K562 (cell line): ENCODE measurements at regions not wholly inside any gene's neighbourhood (a gene's known extent, or its start where the extent isn't known, plus 50 kb on each side); places are given as distances from the start of the nearest gene placed in this dataset.

Experiments used
- DDX20 ChIP-seq: fragments of 450-650 bp; IDR thresholded peaks from 2 replicates; pipeline ENCODE4 v1.6.1; 2016; ENCODE audit warnings: missing genetic modification characterization, low read depth, mild to moderate bottlenecking, missing compliant biosample characterization, moderate library complexity
- FUS ChIP-seq: fragments of 200-400 bp; formaldehyde crosslinking; optimal IDR thresholded peaks from 2 replicates; pipeline ENCODE3; 2017; ENCODE audit warnings: low read depth, low read length
- HDAC8 ChIP-seq: fragments of 450-650 bp; IDR thresholded peaks from 2 replicates; pipeline ENCODE4 v1.6.1; 2016; ENCODE audit warnings: mild to moderate bottlenecking, missing genetic modification characterization, moderate library complexity, missing compliant biosample characterization
- KLF10 ChIP-seq: fragments of 250-450 bp; sonication (Bioruptor Pico); IDR thresholded peaks from 2 replicates; pipeline ENCODE4 v1.6.1; 2021; ENCODE audit warnings: matching md5 sums
- MCM5 ChIP-seq: fragments of 450-650 bp; IDR thresholded peaks from 2 replicates; pipeline ENCODE4 v1.6.1; 2016; ENCODE audit warnings: low read depth
- RBBP5 ChIP-seq: fragments of 200-600 bp; sonication (generic); IDR thresholded peaks from 2 replicates; pipeline ENCODE4 v1.6.1; 2012; ENCODE audit warnings: borderline replicate concordance, mild to moderate bottlenecking, low read length, control low read depth, inconsistent platforms; ENCODE audit not compliant: insufficient read depth, poor library complexity, severe bottlenecking
- ZNF507 ChIP-seq: conservative IDR thresholded peaks from 2 replicates; pipeline ENCODE4 v1.6.1; 2017; ENCODE audit warnings: missing genetic modification characterization, missing compliant biosample characterization
- TF ChIP-seq, protein P1 (sequence below): fragments of 200-800 bp; sonication (Bioruptor generic); IDR thresholded peaks from 2 replicates; pipeline ENCODE4 v1.6.1; 2016; ENCODE audit warnings: missing genetic modification characterization, missing compliant biosample characterization
- TF ChIP-seq, protein P2 (sequence below): fragments of 250-450 bp; sonication (Bioruptor Pico); IDR thresholded peaks from 2 replicates; pipeline ENCODE4 v1.8.0; 2021; ENCODE audit warnings: moderate library complexity, mild to moderate bottlenecking, inconsistent platforms
- TF ChIP-seq, protein P3 (sequence below), 3 experiments: fragments of 200-800 bp in 1 of 3; fragments of 250-450 bp in 1 of 3; fragments of 450-650 bp in 1 of 3; sonication (Bioruptor Pico) in 1 of 3; sonication (Bioruptor generic) in 1 of 3; formaldehyde crosslinking in 1 of 3; IDR thresholded peaks; 2 replicates each; pipeline versions ENCODE4 v1.6.1 to v1.8.0; 2016 to 2022; ENCODE audit warnings: mild to moderate bottlenecking in 2 of 3, missing genetic modification characterization in 2 of 3, missing compliant biosample characterization in 1 of 3, moderate library complexity in 1 of 3
- TF ChIP-seq, protein P4 (sequence below): sonication (generic); formaldehyde crosslinking; IDR thresholded peaks from 2 replicates; pipeline ENCODE4 v1.8.0; 2023; ENCODE audit warnings: mild to moderate bottlenecking, missing genetic modification reagents

DNA sequence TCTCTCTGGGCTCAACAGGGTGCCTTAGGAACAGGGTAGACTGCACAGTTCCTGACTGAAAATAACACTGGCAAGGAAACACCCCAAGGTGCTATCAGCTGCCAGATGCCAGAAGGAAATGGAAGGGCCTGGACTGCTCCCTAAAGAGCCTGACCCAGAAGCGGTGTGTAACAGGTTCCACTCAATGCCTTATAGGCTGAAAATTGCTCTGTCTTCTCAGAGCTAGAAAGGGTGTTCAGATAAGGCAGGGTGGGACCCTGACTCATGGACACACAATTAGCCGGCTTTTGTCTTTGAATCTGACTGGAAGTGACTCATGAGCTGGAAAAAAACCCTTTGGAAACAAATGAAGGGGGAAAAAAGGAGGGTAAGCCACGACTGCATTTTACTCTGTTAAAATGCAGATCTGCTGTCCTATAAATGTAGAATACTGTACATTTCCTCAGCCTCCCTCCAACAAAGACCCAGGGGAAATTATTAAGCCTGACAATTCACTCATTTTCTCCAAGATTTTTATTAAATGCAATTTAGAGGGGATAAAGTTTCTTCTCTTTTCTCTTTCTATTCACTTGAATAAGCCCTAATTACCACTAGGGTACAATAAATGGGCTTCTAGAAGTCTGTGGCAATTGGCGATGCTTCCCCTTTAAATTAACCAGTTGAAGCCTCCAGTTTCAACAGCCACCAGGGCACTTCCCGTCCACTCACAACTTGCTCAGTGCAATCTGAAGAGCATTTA lies 160.2 kb upstream of the TBL1XR1 start (continued):
- TF ChIP-seq, protein P1, sequence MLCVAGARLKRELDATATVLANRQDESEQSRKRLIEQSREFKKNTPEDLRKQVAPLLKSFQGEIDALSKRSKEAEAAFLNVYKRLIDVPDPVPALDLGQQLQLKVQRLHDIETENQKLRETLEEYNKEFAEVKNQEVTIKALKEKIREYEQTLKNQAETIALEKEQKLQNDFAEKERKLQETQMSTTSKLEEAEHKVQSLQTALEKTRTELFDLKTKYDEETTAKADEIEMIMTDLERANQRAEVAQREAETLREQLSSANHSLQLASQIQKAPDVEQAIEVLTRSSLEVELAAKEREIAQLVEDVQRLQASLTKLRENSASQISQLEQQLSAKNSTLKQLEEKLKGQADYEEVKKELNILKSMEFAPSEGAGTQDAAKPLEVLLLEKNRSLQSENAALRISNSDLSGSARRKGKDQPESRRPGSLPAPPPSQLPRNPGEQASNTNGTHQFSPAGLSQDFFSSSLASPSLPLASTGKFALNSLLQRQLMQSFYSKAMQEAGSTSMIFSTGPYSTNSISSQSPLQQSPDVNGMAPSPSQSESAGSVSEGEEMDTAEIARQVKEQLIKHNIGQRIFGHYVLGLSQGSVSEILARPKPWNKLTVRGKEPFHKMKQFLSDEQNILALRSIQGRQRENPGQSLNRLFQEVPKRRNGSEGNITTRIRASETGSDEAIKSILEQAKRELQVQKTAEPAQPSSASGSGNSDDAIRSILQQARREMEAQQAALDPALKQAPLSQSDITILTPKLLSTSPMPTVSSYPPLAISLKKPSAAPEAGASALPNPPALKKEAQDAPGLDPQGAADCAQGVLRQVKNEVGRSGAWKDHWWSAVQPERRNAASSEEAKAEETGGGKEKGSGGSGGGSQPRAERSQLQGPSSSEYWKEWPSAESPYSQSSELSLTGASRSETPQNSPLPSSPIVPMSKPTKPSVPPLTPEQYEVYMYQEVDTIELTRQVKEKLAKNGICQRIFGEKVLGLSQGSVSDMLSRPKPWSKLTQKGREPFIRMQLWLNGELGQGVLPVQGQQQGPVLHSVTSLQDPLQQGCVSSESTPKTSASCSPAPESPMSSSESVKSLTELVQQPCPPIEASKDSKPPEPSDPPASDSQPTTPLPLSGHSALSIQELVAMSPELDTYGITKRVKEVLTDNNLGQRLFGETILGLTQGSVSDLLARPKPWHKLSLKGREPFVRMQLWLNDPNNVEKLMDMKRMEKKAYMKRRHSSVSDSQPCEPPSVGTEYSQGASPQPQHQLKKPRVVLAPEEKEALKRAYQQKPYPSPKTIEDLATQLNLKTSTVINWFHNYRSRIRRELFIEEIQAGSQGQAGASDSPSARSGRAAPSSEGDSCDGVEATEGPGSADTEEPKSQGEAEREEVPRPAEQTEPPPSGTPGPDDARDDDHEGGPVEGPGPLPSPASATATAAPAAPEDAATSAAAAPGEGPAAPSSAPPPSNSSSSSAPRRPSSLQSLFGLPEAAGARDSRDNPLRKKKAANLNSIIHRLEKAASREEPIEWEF, result no peak
- TF ChIP-seq, protein P2, sequence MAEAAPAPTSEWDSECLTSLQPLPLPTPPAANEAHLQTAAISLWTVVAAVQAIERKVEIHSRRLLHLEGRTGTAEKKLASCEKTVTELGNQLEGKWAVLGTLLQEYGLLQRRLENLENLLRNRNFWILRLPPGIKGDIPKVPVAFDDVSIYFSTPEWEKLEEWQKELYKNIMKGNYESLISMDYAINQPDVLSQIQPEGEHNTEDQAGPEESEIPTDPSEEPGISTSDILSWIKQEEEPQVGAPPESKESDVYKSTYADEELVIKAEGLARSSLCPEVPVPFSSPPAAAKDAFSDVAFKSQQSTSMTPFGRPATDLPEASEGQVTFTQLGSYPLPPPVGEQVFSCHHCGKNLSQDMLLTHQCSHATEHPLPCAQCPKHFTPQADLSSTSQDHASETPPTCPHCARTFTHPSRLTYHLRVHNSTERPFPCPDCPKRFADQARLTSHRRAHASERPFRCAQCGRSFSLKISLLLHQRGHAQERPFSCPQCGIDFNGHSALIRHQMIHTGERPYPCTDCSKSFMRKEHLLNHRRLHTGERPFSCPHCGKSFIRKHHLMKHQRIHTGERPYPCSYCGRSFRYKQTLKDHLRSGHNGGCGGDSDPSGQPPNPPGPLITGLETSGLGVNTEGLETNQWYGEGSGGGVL, result no peak
- TF ChIP-seq FUS, result no peak
- no peak for TF ChIP-seq ZNF507
- peak; percentile 27 for TF ChIP-seq RBBP5
- no peak for TF ChIP-seq DDX20 (tag)
- TF ChIP-seq, protein P3, sequence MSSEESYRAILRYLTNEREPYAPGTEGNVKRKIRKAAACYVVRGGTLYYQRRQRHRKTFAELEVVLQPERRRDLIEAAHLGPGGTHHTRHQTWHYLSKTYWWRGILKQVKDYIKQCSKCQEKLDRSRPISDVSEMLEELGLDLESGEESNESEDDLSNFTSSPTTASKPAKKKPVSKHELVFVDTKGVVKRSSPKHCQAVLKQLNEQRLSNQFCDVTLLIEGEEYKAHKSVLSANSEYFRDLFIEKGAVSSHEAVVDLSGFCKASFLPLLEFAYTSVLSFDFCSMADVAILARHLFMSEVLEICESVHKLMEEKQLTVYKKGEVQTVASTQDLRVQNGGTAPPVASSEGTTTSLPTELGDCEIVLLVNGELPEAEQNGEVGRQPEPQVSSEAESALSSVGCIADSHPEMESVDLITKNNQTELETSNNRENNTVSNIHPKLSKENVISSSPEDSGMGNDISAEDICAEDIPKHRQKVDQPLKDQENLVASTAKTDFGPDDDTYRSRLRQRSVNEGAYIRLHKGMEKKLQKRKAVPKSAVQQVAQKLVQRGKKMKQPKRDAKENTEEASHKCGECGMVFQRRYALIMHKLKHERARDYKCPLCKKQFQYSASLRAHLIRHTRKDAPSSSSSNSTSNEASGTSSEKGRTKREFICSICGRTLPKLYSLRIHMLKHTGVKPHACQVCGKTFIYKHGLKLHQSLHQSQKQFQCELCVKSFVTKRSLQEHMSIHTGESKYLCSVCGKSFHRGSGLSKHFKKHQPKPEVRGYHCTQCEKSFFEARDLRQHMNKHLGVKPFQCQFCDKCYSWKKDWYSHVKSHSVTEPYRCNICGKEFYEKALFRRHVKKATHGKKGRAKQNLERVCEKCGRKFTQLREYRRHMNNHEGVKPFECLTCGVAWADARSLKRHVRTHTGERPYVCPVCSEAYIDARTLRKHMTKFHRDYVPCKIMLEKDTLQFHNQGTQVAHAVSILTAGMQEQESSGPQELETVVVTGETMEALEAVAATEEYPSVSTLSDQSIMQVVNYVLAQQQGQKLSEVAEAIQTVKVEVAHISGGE (CRISPR knock-in tag; IDR thresholded peaks at IDR 0.05), result peak in 1 of 3 experiments; percentile 34; a peak in 1 of 6 replicates
- TF ChIP-seq, protein P4, sequence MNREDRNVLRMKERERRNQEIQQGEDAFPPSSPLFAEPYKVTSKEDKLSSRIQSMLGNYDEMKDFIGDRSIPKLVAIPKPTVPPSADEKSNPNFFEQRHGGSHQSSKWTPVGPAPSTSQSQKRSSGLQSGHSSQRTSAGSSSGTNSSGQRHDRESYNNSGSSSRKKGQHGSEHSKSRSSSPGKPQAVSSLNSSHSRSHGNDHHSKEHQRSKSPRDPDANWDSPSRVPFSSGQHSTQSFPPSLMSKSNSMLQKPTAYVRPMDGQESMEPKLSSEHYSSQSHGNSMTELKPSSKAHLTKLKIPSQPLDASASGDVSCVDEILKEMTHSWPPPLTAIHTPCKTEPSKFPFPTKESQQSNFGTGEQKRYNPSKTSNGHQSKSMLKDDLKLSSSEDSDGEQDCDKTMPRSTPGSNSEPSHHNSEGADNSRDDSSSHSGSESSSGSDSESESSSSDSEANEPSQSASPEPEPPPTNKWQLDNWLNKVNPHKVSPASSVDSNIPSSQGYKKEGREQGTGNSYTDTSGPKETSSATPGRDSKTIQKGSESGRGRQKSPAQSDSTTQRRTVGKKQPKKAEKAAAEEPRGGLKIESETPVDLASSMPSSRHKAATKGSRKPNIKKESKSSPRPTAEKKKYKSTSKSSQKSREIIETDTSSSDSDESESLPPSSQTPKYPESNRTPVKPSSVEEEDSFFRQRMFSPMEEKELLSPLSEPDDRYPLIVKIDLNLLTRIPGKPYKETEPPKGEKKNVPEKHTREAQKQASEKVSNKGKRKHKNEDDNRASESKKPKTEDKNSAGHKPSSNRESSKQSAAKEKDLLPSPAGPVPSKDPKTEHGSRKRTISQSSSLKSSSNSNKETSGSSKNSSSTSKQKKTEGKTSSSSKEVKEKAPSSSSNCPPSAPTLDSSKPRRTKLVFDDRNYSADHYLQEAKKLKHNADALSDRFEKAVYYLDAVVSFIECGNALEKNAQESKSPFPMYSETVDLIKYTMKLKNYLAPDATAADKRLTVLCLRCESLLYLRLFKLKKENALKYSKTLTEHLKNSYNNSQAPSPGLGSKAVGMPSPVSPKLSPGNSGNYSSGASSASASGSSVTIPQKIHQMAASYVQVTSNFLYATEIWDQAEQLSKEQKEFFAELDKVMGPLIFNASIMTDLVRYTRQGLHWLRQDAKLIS, result 0 out of 2 replicates have a peak, but pooled peaks have one; percentile 12
- no peak for TF ChIP-seq KLF10 (CRISPR knock-in tag)
- no peak for TF ChIP-seq MCM5
- TF ChIP-seq HDAC8 (tag), result no peak
